ENCODE measurements at regions not wholly inside any gene's neighbourhood (a gene's known extent, or its start where the extent isn't known, plus 50 kb on each side); places are given as distances from the start of the nearest gene placed in this dataset.

DNA sequence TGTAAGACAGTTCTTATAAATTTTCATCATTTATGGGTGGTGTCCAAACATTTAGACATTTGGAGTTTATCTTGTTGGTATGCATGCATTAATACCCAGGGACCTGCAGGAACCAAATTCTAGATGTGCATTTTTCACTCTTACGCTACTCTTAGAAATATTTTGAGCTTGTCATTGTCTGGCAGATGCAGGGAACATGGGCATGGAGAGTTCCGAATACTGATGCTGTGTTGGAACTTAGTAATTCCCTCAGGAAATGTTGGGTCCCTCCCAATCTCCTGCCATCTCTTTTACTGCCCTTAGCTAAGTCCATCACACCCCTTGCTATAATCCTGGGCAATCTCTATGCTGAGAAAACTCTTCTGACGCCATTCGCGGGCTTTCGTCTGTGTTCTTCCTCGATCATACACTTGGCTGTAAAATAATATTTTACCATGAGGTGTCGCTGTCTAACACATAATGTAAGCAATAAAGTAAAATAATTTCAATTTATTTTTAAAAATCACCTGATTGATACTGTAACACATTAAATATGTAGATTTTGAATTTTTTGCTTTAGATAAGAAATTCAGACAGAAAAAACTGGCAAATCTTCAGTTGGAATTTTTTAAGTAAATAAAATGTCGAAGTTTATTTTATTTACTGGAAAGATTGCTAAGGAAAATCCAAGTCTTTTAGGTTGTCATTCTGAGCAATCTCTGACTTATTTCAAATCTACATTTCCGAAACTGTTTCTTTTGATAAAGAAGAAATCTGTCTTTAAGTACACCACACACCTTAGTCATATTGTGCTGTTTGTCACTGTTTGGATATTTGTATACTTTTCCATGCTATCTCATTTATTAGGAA, 304.1 kb upstream of the SSTR1 start:
- no peak overlapping the region for H3K4me3 Mint-ChIP-seq (ENCODE audit: low read depth)
- DNase-seq (ENCODE audit: low spot score): no peak
- peaks cover 12% of the 10 kb centered on the region for H3K27me3 Mint-ChIP-seq (ENCODE audit: low read depth)
- intact Hi-C loops (cut with micrococcal nuclease): loop anchor here (10.0 kb wide), 1 partner anchor 291 kb away; no protein-coding TSS in a partner anchor
- H3K4me1 Mint-ChIP-seq (ENCODE audit: low read depth): peaks cover 3% of the 10 kb centered on the region
- no peaks in the 10 kb centered on the region for H3K36me3 Mint-ChIP-seq (ENCODE audit: low read depth)
- H3K9me3 Mint-ChIP-seq: no peaks in the 10 kb centered on the region
- no peak overlapping the region for H3K27ac Mint-ChIP-seq

DNA sequence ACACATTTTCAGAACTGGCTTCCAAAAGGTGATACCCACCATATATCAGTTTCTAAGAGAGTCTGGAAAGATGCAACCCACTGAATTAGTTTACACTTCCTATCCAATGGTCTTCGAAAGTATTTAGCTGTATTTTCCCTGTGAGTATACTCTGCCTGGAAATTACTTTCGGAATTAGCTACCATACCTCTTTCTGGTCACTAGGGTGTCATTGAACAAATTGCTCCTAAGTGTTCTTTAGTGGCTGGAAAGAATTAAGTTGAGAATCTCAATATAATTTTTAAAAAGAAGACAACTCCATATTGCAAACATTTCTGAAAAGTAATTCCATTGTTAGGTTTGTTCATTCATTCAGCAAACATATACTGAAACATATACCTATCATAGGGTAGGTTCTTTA, 283.1 kb upstream of the SSTR1 start:
- no peaks in the 10 kb centered on the region for H3K4me1 Mint-ChIP-seq (ENCODE audit: low read depth)
- intact Hi-C loops (cut with micrococcal nuclease): no loop called here
- no peak overlapping the region for H3K27ac Mint-ChIP-seq
- H3K27me3 Mint-ChIP-seq (ENCODE audit: low read depth): no peaks in the 10 kb centered on the region
- no peaks in the 10 kb centered on the region for H3K36me3 Mint-ChIP-seq (ENCODE audit: low read depth)
- H3K9me3 Mint-ChIP-seq: no peaks in the 10 kb centered on the region
- H3K4me3 Mint-ChIP-seq (ENCODE audit: low read depth): no peak overlapping the region
- DNase-seq (ENCODE audit: low spot score): no peak

DNA sequence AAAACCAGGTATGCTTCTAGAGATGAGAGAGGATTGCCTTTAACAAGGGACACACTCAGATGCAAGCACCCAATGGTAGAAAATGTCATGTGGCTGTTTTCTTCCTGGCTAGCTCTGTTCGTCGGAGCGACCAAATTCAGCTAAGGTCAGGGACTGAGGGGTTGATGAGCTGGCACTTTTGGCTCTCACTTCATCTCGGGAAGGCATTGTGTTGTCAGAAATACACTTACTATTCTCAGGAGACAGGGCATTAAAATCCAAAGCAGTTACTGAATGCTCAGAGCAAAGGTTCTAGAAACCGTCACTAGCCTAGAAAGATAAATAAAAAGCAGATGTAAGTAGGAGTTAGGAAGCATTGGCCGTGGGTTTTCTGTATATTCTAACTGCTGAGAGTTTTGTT, 275.7 kb upstream of the SSTR1 start:
- intact Hi-C loops (cut with micrococcal nuclease): no loop called here
- Mint-ChIP-seq H3K4me3 (ENCODE audit: low read depth) (no peak overlapping the region), H3K9me3 (no peaks in the 10 kb centered on the region), H3K36me3 (ENCODE audit: low read depth) (no peaks in the 10 kb centered on the region), H3K27ac (no peak overlapping the region), H3K4me1 (ENCODE audit: low read depth) (no peaks in the 10 kb centered on the region), H3K27me3 (ENCODE audit: low read depth) (no peaks in the 10 kb centered on the region)
- DNase-seq (ENCODE audit: low spot score): no peak

GRCh38 chr14:37932481-37932880, 275.2 kb upstream of the SSTR1 start:
- DNase-seq (ENCODE audit: low spot score): no peak
- no peaks in the 10 kb centered on the region for H3K9me3 Mint-ChIP-seq
- intact Hi-C loops (cut with micrococcal nuclease): no loop called here
- H3K27me3 Mint-ChIP-seq (ENCODE audit: low read depth): no peaks in the 10 kb centered on the region
- H3K36me3 Mint-ChIP-seq (ENCODE audit: low read depth): no peaks in the 10 kb centered on the region
- H3K4me1 Mint-ChIP-seq (ENCODE audit: low read depth): no peaks in the 10 kb centered on the region
- no peak overlapping the region for H3K4me3 Mint-ChIP-seq (ENCODE audit: low read depth)
- H3K27ac Mint-ChIP-seq: no peak overlapping the region

GRCh38 chr14:37936971-37937370, 270.7 kb upstream of the SSTR1 start:
- no peaks in the 10 kb centered on the region for H3K4me1 Mint-ChIP-seq (ENCODE audit: low read depth)
- intact Hi-C loops (cut with micrococcal nuclease): no loop called here
- H3K36me3 Mint-ChIP-seq (ENCODE audit: low read depth): no peaks in the 10 kb centered on the region
- H3K9me3 Mint-ChIP-seq: no peaks in the 10 kb centered on the region
- H3K4me3 Mint-ChIP-seq (ENCODE audit: low read depth): no peak overlapping the region
- H3K27ac Mint-ChIP-seq: no peak overlapping the region
- H3K27me3 Mint-ChIP-seq (ENCODE audit: low read depth): no peaks in the 10 kb centered on the region
- no peak for DNase-seq (ENCODE audit: low spot score)

- Mint-ChIP-seq H3K4me3 (ENCODE audit: low read depth) (no peak overlapping the region), H3K27ac (no peak overlapping the region), H3K4me1 (ENCODE audit: low read depth) (no peaks in the 10 kb centered on the region), H3K27me3 (ENCODE audit: low read depth) (no peaks in the 10 kb centered on the region), H3K36me3 (ENCODE audit: low read depth) (no peaks in the 10 kb centered on the region), H3K9me3 (peaks cover 1% of the 10 kb centered on the region)
- intact Hi-C loops (cut with micrococcal nuclease): no loop called here
- no peak for DNase-seq (ENCODE audit: low spot score)
Observed at GRCh38 chr14:37939442-37940028, 268.2 kb upstream of the SSTR1 start.

GRCh38 chr14:37945959-37946358, 261.7 kb upstream of the SSTR1 start:
- peaks cover 24% of the 10 kb centered on the region for H3K9me3 Mint-ChIP-seq
- no peaks in the 10 kb centered on the region for H3K27me3 Mint-ChIP-seq (ENCODE audit: low read depth)
- no peak overlapping the region for H3K27ac Mint-ChIP-seq
- H3K36me3 Mint-ChIP-seq (ENCODE audit: low read depth): no peaks in the 10 kb centered on the region
- intact Hi-C loops (cut with micrococcal nuclease): no loop called here
- H3K4me3 Mint-ChIP-seq (ENCODE audit: low read depth): no peak overlapping the region
- H3K4me1 Mint-ChIP-seq (ENCODE audit: low read depth): no peaks in the 10 kb centered on the region
- no peak for DNase-seq (ENCODE audit: low spot score)

- DNase-seq (ENCODE audit: low spot score): no peak
- intact Hi-C loops (cut with micrococcal nuclease): no loop called here
- Mint-ChIP-seq H3K4me3 (ENCODE audit: low read depth) (no peak overlapping the region), H3K27ac (no peak overlapping the region), H3K27me3 (ENCODE audit: low read depth) (no peaks in the 10 kb centered on the region), H3K4me1 (ENCODE audit: low read depth) (no peaks in the 10 kb centered on the region), H3K36me3 (ENCODE audit: low read depth) (no peaks in the 10 kb centered on the region), H3K9me3 (peaks cover 24% of the 10 kb centered on the region)
Observed at GRCh38 chr14:37946819-37947218, 260.9 kb upstream of the SSTR1 start.

DNA sequence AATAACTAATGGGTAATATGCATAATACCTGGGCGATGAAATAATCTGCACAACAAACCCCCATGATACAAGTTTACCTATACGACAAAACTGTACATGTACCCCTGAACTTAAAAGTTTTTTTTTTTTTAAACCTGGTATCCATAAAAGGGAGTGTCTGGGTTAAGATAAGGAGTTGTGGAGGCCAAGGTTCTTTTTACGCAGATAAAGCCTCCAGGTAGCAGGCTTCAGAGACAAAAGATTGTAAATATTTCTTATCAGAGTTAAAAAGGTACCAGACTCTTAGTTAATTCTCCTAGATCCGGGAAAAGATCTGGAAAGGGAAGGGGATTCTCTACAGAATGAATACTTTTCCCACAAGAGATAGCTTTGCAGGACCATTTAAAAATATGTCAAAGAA, 259.4 kb upstream of the SSTR1 start:
- Mint-ChIP-seq H3K4me3 (ENCODE audit: low read depth) (no peak overlapping the region), H3K27me3 (ENCODE audit: low read depth) (no peaks in the 10 kb centered on the region), H3K9me3 (peaks cover 24% of the 10 kb centered on the region), H3K27ac (no peak overlapping the region), H3K4me1 (ENCODE audit: low read depth) (no peaks in the 10 kb centered on the region), H3K36me3 (ENCODE audit: low read depth) (no peaks in the 10 kb centered on the region)
- intact Hi-C loops (cut with micrococcal nuclease): no loop called here
- no peak for DNase-seq (ENCODE audit: low spot score)

DNA sequence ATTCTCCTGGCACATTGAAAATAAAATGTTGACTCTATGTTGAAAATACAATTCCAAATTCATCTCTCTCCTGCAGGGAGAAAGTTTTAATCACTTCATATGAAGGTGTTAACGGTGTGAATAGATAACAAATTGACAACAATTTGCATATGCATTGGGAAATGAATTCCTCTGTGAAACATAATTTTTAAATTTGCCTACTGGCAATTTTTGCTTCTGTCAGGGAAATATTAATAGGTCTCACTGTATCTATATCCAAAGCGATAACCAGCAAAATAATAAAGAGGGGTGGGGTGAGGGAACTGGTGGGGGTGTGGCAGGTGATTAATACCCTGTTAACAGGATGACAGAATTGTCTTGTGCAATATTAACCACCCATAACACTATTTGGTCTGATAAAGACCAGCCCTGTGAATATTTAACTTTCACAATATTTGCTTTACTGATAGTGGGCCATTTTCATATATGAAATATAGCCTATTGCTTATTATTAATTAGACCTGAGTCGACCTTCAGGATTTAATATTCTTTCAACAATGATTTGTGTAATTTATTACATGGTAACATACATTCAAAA, 239.0 kb upstream of the SSTR1 start:
- Mint-ChIP-seq H3K4me1 (ENCODE audit: low read depth) (no peaks in the 10 kb centered on the region), H3K36me3 (ENCODE audit: low read depth) (no peaks in the 10 kb centered on the region), H3K4me3 (ENCODE audit: low read depth) (no peak overlapping the region), H3K27me3 (ENCODE audit: low read depth) (no peaks in the 10 kb centered on the region), H3K9me3 (no peaks in the 10 kb centered on the region), H3K27ac (no peak overlapping the region)
- intact Hi-C loops (cut with micrococcal nuclease): no loop called here
- DNase-seq (ENCODE audit: low spot score): no peak

- Mint-ChIP-seq H3K4me1 (ENCODE audit: low read depth) (no peaks in the 10 kb centered on the region), H3K9me3 (no peaks in the 10 kb centered on the region), H3K4me3 (ENCODE audit: low read depth) (no peak overlapping the region), H3K36me3 (ENCODE audit: low read depth) (no peaks in the 10 kb centered on the region), H3K27ac (no peak overlapping the region), H3K27me3 (ENCODE audit: low read depth) (no peaks in the 10 kb centered on the region)
- no peak for DNase-seq (ENCODE audit: low spot score)
- intact Hi-C loops (cut with micrococcal nuclease): no loop called here
Observed at GRCh38 chr14:37969511-37969979, 238.2 kb upstream of the SSTR1 start.

- no peaks in the 10 kb centered on the region for H3K9me3 Mint-ChIP-seq
- H3K36me3 Mint-ChIP-seq (ENCODE audit: low read depth): no peaks in the 10 kb centered on the region
- DNase-seq (ENCODE audit: low spot score): no peak
- H3K4me1 Mint-ChIP-seq (ENCODE audit: low read depth): no peaks in the 10 kb centered on the region
- intact Hi-C loops (cut with micrococcal nuclease): no loop called here
- H3K4me3 Mint-ChIP-seq (ENCODE audit: low read depth): no peak overlapping the region
- no peaks in the 10 kb centered on the region for H3K27me3 Mint-ChIP-seq (ENCODE audit: low read depth)
- no peak overlapping the region for H3K27ac Mint-ChIP-seq
Observed at GRCh38 chr14:37970696-37971095, 237.0 kb upstream of the SSTR1 start.
